Calu3 (cell line): ENCODE measurements at regions not wholly inside any gene's neighbourhood (a gene's known extent, or its start where the extent isn't known, plus 50 kb on each side); places are given as distances from the start of the nearest gene placed in this dataset.

Experiments used
- BruUV-seq: library from RNA; stranded (reverse); fragments of 400-500 nt; replicated peaks from 2 replicates; lab custom pipeline; 2021; lab: Mats Ljungman, UMichigan
- CTCF ChIA-PET: fragments of 300-600 bp; sonication (Branson Sonifier 250); formaldehyde crosslinking; loops from one replicate; lab custom pipeline; 2022; ENCODE audit warnings: antibody characterized with exemption; lab: Charles Lee
- DNase-seq: peaks from one replicate; pipeline ENCODE4 v3.0.0; 2022
- H3K27ac Mint-ChIP-seq: one replicate; pipeline ENCODE4 v1.8.0; 2022; ENCODE audit warnings: mixed read lengths; ENCODE audit not compliant: unreplicated experiment
- H3K27me3 Mint-ChIP-seq: one replicate; pipeline ENCODE4 v1.8.0; 2022; ENCODE audit warnings: mixed read lengths; ENCODE audit not compliant: unreplicated experiment
- H3K36me3 Mint-ChIP-seq: one replicate; pipeline ENCODE4 v1.8.0; 2022; ENCODE audit warnings: mild to moderate bottlenecking, moderate library complexity, mixed read lengths; ENCODE audit not compliant: insufficient read depth, unreplicated experiment
- H3K4me1 Mint-ChIP-seq: one replicate; pipeline ENCODE4 v1.8.0; 2022; ENCODE audit warnings: mild to moderate bottlenecking, low read depth, mixed read lengths; ENCODE audit not compliant: unreplicated experiment
- H3K4me3 Mint-ChIP-seq: one replicate; pipeline ENCODE4 v1.8.0; 2022; ENCODE audit warnings: mild to moderate bottlenecking, low read depth, moderate library complexity, mixed read lengths; ENCODE audit not compliant: unreplicated experiment
- H3K9me3 Mint-ChIP-seq: one replicate; pipeline ENCODE4 v1.8.0; 2022; ENCODE audit warnings: low read depth, mixed read lengths; ENCODE audit not compliant: unreplicated experiment
- intact Hi-C: fragments of 100-400 bp; cut with micrococcal nuclease; formaldehyde crosslinking; loops from one replicate; pipeline ENCODE4 v1.10.0; 2022; ENCODE audit not compliant: unreplicated experiment
- TF ChIP-seq, protein P1 (sequence below): fragments of 200-600 bp; IDR thresholded peaks from one replicate; pipeline ENCODE4 v1.8.0; 2022; ENCODE audit warnings: antibody characterized with exemption; ENCODE audit not compliant: unreplicated experiment

DNA sequence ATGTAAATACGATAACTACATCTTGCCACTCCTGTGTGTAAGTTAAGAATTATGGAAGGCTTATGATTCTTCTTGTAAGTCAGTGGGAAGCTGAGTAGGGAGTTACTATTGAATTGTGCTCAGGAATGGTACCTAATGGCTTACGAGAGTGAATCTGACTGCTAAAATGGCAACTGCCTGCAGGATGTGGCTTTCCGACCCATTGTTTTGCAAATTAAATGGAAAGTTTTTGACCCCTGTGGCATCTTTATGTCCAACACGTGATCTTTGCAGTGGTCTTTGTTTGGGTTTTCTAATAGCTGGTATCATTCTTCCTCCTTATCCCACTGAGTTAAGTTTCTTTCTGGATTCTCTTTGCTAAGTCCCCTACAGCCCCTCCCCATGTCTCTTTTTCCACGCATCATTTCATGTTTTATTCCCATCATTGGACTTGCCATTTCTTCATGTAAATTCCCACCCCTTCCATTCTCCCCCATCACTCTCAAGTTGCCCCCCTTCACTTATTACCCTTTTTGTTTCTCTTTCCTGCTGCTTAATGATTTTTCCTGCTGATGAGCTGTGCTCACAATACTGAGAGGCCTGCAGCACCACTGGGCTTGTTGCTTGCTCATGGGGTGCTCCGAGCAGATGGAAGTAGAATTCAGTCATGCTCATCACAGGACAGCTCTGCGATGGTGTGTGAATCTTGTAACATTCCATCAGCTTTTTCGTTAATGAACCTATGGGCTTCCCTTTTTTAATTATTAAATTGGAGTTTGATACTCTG, 428.2 kb upstream of the IL12A start:
- CTCF ChIA-PET: interaction anchor here (0.6 to 1.1 kb wide), 4 partner anchors 11 to 915 kb away, joined by 3 to 12 read pairs (median 4); no protein-coding TSS in a partner anchor

GRCh38 chr3:159565313-159565712, 423.3 kb upstream of the IL12A start:
- CTCF ChIA-PET: no interaction called here
- no peak for DNase-seq
- H3K4me1 Mint-ChIP-seq: no peaks in the 10 kb centered on the region
- H3K27me3 Mint-ChIP-seq: no peaks in the 10 kb centered on the region
- intact Hi-C loops: no loop called here
- no peak overlapping the region for H3K4me3 Mint-ChIP-seq
- TF ChIP-seq, protein P1, sequence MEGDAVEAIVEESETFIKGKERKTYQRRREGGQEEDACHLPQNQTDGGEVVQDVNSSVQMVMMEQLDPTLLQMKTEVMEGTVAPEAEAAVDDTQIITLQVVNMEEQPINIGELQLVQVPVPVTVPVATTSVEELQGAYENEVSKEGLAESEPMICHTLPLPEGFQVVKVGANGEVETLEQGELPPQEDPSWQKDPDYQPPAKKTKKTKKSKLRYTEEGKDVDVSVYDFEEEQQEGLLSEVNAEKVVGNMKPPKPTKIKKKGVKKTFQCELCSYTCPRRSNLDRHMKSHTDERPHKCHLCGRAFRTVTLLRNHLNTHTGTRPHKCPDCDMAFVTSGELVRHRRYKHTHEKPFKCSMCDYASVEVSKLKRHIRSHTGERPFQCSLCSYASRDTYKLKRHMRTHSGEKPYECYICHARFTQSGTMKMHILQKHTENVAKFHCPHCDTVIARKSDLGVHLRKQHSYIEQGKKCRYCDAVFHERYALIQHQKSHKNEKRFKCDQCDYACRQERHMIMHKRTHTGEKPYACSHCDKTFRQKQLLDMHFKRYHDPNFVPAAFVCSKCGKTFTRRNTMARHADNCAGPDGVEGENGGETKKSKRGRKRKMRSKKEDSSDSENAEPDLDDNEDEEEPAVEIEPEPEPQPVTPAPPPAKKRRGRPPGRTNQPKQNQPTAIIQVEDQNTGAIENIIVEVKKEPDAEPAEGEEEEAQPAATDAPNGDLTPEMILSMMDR: no peak
- BruUV-seq: no TSS peak
- H3K9me3 Mint-ChIP-seq: no peaks in the 10 kb centered on the region
- no peaks in the 10 kb centered on the region for H3K36me3 Mint-ChIP-seq
- no peak overlapping the region for H3K27ac Mint-ChIP-seq

More for the DNA sequence above, 428.2 kb upstream of the IL12A start:
- intact Hi-C loops: no loop called here
- BruUV-seq: no TSS peak
- TF ChIP-seq, protein P1: no peak
- no peak overlapping the region for H3K27ac Mint-ChIP-seq
- H3K9me3 Mint-ChIP-seq: no peaks in the 10 kb centered on the region
- H3K4me3 Mint-ChIP-seq: no peak overlapping the region
- H3K27me3 Mint-ChIP-seq: no peaks in the 10 kb centered on the region
- H3K4me1 Mint-ChIP-seq: no peaks in the 10 kb centered on the region
- H3K36me3 Mint-ChIP-seq: no peaks in the 10 kb centered on the region
- no peak for DNase-seq

DNA sequence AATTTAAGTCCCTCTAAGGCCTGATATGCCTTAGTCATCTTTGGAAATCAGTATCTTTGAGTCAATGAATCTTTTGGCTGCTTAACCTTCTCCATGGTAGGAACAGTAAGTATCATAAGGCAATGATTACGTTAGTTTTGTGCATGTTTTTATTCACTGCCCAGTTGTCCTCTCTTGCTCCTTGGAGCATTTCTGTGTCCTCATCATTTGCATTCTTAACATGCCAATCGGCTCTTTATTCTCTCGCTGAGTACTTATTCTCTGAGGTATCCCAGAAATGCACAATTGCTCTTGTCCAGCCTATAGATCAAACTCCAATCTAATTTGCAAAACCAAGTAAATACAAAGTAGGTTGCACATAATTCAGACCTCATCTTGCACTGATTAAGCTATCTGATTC, 405.0 kb upstream of the IL12A start:
- H3K27me3 Mint-ChIP-seq: no peaks in the 10 kb centered on the region
- H3K36me3 Mint-ChIP-seq: no peaks in the 10 kb centered on the region
- DNase-seq: no peak
- H3K4me1 Mint-ChIP-seq: peaks cover 9% of the 10 kb centered on the region
- H3K27ac Mint-ChIP-seq: no peak overlapping the region
- no TSS peak for BruUV-seq
- no peak overlapping the region for H3K4me3 Mint-ChIP-seq
- intact Hi-C loops: no loop called here
- TF ChIP-seq, protein P1: no peak
- CTCF ChIA-PET: no interaction called here
- H3K9me3 Mint-ChIP-seq: no peaks in the 10 kb centered on the region

DNA sequence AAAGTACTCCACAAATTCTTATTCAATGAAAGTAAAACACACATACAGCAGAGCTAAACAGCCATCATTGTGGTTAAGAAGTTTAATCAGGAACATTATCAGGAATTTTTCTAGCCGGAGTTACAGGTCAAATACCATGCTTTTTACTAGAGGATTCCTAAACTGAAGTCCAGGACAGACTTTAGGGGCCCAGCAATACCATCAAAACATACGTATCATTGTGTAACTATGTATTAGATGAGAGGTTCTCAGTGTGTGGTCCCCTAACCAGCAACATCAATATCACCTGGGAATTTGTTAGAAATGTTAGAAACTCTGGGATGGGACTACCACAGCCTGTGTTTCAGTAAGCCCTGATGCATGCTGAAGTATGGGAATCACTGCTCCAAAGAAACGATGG, 404.2 kb upstream of the IL12A start:
- CTCF ChIA-PET: no interaction called here
- Mint-ChIP-seq H3K4me1 (peaks cover 9% of the 10 kb centered on the region), H3K27ac (no peak overlapping the region), H3K36me3 (no peaks in the 10 kb centered on the region), H3K9me3 (no peaks in the 10 kb centered on the region), H3K27me3 (peaks cover 4% of the 10 kb centered on the region), H3K4me3 (no peak overlapping the region)
- intact Hi-C loops: no loop called here
- TF ChIP-seq, protein P1: no peak
- no TSS peak for BruUV-seq
- no peak for DNase-seq
